GM23338 (cell line): ENCODE measurements at regions not wholly inside any gene's neighbourhood (a gene's known extent, or its start where the extent isn't known, plus 50 kb on each side); places are given as distances from the start of the nearest gene placed in this dataset.

Experiments used
- ATAC-seq: fragments of 200-7000 bp; cut with Tn5 transposase; 3 replicates; pipeline ENCODE4 v1.9.1; 2020
- DNase-seq: peaks from one replicate; pipeline ENCODE4 v3.0.0-alpha.2; 2015; ENCODE audit warnings: low spot score
- H2AFZ ChIP-seq: fragments of 200-600 bp; sonication (generic); 2 replicates; pipeline ENCODE4 v1.8.0; 2016; ENCODE audit warnings: antibody characterized with exemption, mild to moderate bottlenecking, moderate library complexity
- H3F3A ChIP-seq: fragments of 200-600 bp; sonication (generic); replicated peaks from 2 replicates; pipeline ENCODE4 v1.8.0; 2017; ENCODE audit warnings: antibody characterized with exemption, mixed run types, low read depth
- H3K27ac ChIP-seq: fragments of 200-600 bp; sonication (generic); 2 replicates; pipeline ENCODE4 v1.6.1; 2016; ENCODE audit warnings: low read depth
- H3K27me3 ChIP-seq: fragments of 200-600 bp; sonication (generic); 2 replicates; pipeline ENCODE4 v1.8.0; 2016; ENCODE audit warnings: mild to moderate bottlenecking, mixed run types, moderate library complexity; ENCODE audit not compliant: insufficient read depth
- H3K36me3 ChIP-seq: fragments of 200-600 bp; sonication (generic); 2 replicates; pipeline ENCODE4 v1.8.0; 2016; ENCODE audit warnings: mild to moderate bottlenecking; ENCODE audit not compliant: insufficient read depth
- H3K4me1 ChIP-seq: fragments of 200-600 bp; sonication (generic); 2 replicates; pipeline ENCODE4 v1.8.0; 2016; ENCODE audit warnings: mild to moderate bottlenecking, moderate library complexity; ENCODE audit not compliant: insufficient read depth
- H3K4me2 ChIP-seq: fragments of 200-600 bp; sonication (generic); 2 replicates; pipeline ENCODE4 v1.7.1; 2017; ENCODE audit warnings: mixed run types
- H3K4me3 ChIP-seq: fragments of 200-600 bp; sonication (generic); 2 replicates; pipeline ENCODE4 v1.6.1; 2016; ENCODE audit warnings: mixed run types
- H3K79me2 ChIP-seq: fragments of 200-600 bp; sonication (generic); replicated peaks from 2 replicates; pipeline ENCODE4 v1.8.0; 2017; ENCODE audit warnings: mild to moderate bottlenecking; ENCODE audit not compliant: insufficient read depth
- H3K9me2 ChIP-seq: fragments of 200-600 bp; sonication (generic); 2 replicates; pipeline ENCODE4 v1.8.0; 2017; ENCODE audit not compliant: insufficient read depth
- H4K20me1 ChIP-seq: fragments of 200-600 bp; sonication (generic); replicated peaks from 2 replicates; pipeline ENCODE4 v1.8.0; 2017; ENCODE audit warnings: mild to moderate bottlenecking; ENCODE audit not compliant: insufficient read depth
- H3K27ac Mint-ChIP-seq: 2 replicates; pipeline ENCODE4 v1.8.0; 2020; ENCODE audit warnings: inconsistent platforms, mild to moderate bottlenecking, moderate library complexity, mixed read lengths
- H3K27me3 Mint-ChIP-seq: 3 replicates; pipeline ENCODE4 v1.8.0; 2022; ENCODE audit warnings: low read depth, mild to moderate bottlenecking, moderate library complexity, mixed read lengths, inconsistent platforms; ENCODE audit not compliant: insufficient read depth, poor library complexity
- H3K36me3 Mint-ChIP-seq: 3 replicates; pipeline ENCODE4 v1.8.0; 2021; ENCODE audit warnings: low read depth, mild to moderate bottlenecking, inconsistent platforms, moderate library complexity, mixed read lengths
- H3K4me1 Mint-ChIP-seq: 3 replicates; pipeline ENCODE4 v1.8.0; 2020; ENCODE audit warnings: mild to moderate bottlenecking, inconsistent platforms, mixed read lengths
- H3K4me3 Mint-ChIP-seq: 3 replicates; pipeline ENCODE4 v1.8.0; 2021; ENCODE audit warnings: moderate library complexity, mild to moderate bottlenecking, inconsistent platforms, mixed read lengths
- H3K9me3 Mint-ChIP-seq: 3 replicates; pipeline ENCODE4 v1.8.0; 2020; ENCODE audit warnings: moderate library complexity, mild to moderate bottlenecking, inconsistent platforms, mixed read lengths
- CTCF ChIP-seq, 2 experiments: fragments of 200-600 bp in 1 of 2; sonication (generic) in 1 of 2; conservative IDR thresholded peaks; 2 replicates each; pipeline versions ENCODE4 v1.5.1 to v1.6.1; 2016 to 2017; ENCODE audit warnings: antibody characterized with exemption in 2 of 2, low read depth in 2 of 2, mild to moderate bottlenecking in 2 of 2, moderate library complexity in 1 of 2
- ETS1 ChIP-seq: IDR thresholded peaks from 2 replicates; pipeline ENCODE4 v1.6.1; 2016; ENCODE audit warnings: antibody characterized with exemption
- EZH2phosphoT487 ChIP-seq: fragments of 200-600 bp; sonication (generic); IDR thresholded peaks from one replicate; pipeline ENCODE4 v1.8.1; 2018; ENCODE audit warnings: antibody characterized with exemption; ENCODE audit not compliant: unreplicated experiment
- JUNB ChIP-seq: IDR thresholded peaks from one replicate; pipeline ENCODE4 v1.6.1; 2016; ENCODE audit warnings: antibody characterized with exemption; ENCODE audit not compliant: unreplicated experiment
- NANOG ChIP-seq: IDR thresholded peaks from 2 replicates; pipeline ENCODE4 v1.6.1; 2016; ENCODE audit warnings: antibody characterized with exemption, borderline replicate concordance
- POLR2AphosphoS5 ChIP-seq: IDR thresholded peaks from 2 replicates; pipeline ENCODE4 v1.6.1; 2016; ENCODE audit warnings: antibody characterized with exemption, low read depth
- STAT1 ChIP-seq: IDR thresholded peaks from one replicate; pipeline ENCODE4 v1.6.1; 2016; ENCODE audit warnings: antibody characterized with exemption; ENCODE audit not compliant: unreplicated experiment
- ZNF114 ChIP-seq: fragments of 250-450 bp; sonication (Bioruptor Pico); IDR thresholded peaks from 2 replicates; pipeline ENCODE4 v1.5.0; 2020; ENCODE audit warnings: mild to moderate bottlenecking, moderate library complexity
- ZNF331 ChIP-seq: fragments of 250-450 bp; sonication (Bioruptor Pico); IDR thresholded peaks from 2 replicates; pipeline ENCODE4 v1.5.0; 2020; ENCODE audit warnings: low read depth, mild to moderate bottlenecking, moderate library complexity
- ZNF462 ChIP-seq: fragments of 250-450 bp; sonication (Bioruptor Pico); IDR thresholded peaks from 2 replicates; pipeline ENCODE4 v1.5.0; 2020; ENCODE audit warnings: mild to moderate bottlenecking, moderate library complexity

- H4K20me1 ChIP-seq = no peaks in the 10 kb centered on the region
- H3K27me3 ChIP-seq = no peaks in the 10 kb centered on the region
- no peaks in the 10 kb centered on the region for H3K9me2 ChIP-seq
- H2AFZ ChIP-seq = 0 out of 2 replicates have a peak overlapping the region, but pooled peaks have one; percentile 21
- H3K36me3 Mint-ChIP-seq = no peaks in the 10 kb centered on the region
- peaks cover 3% of the 10 kb centered on the region for H3K27me3 Mint-ChIP-seq
- DNase-seq = no peak
- no peak overlapping the region for H3K27ac Mint-ChIP-seq
- no peak overlapping the region for H3K4me2 ChIP-seq
- peaks cover 5% of the 10 kb centered on the region; the same call in 1 of the 2 replicates for H3K4me1 ChIP-seq
- H3F3A ChIP-seq = no peaks in the 10 kb centered on the region
- H3K4me1 Mint-ChIP-seq = peaks cover 7% of the 10 kb centered on the region
- H3K79me2 ChIP-seq = no peaks in the 10 kb centered on the region
- no peak overlapping the region for H3K4me3 ChIP-seq
- H3K4me3 Mint-ChIP-seq = no peak overlapping the region
- TF ChIP-seq ZNF462 (CRISPR knock-in tag) (no peak), ZNF114 (no peak), ETS1 (no peak), JUNB (no peak), ZNF331 (CRISPR knock-in tag) (no peak), STAT1 (no peak), EZH2phosphoT487 (no peak), NANOG (no peak), CTCF (conservative IDR thresholded peaks at IDR 0.05; ENCODE audit: low read depth in 2 of 2) (no peak), POLR2AphosphoS5 (no peak)
- ATAC-seq = no peak
- no peaks in the 10 kb centered on the region; the same call in 1 of the 2 replicates for H3K36me3 ChIP-seq
- no peaks in the 10 kb centered on the region for H3K9me3 Mint-ChIP-seq
- H3K27ac ChIP-seq = no peak overlapping the region
Observed at GRCh38 chr6:98782772-98783171, 51.6 kb upstream of the POU3F2 start.
